IMR-90 (cell line): ENCODE measurements at regions not wholly inside any gene's neighbourhood (a gene's known extent, or its start where the extent isn't known, plus 50 kb on each side); places are given as distances from the start of the nearest gene placed in this dataset.

Experiments used
- ATAC-seq: fragments of 200-7000 bp; cut with Tn5 transposase; 2 replicates; pipeline ENCODE4 v1.9.1; 2020; ENCODE audit warnings: low read depth, mild to moderate bottlenecking, moderate library complexity
- BruUV-seq: library from RNA; stranded (reverse); fragments of 400-500 nt; replicated peaks from 2 replicates; lab custom pipeline; 2021; lab: Mats Ljungman, UMichigan
- CTCF ChIA-PET: fragments of 300-600 bp; formaldehyde crosslinking; extraction: SDS; loops from one replicate; lab custom pipeline; 2021; ENCODE audit warnings: antibody characterized with exemption; lab: Yijun Ruan, JAX
- POLR2A ChIA-PET: fragments of 300-600 bp; sonication (Branson Sonifier 250); formaldehyde crosslinking; loops from one replicate; lab custom pipeline; 2022; ENCODE audit warnings: antibody characterized with exemption; ENCODE audit not compliant: unreplicated experiment; lab: Charles Lee
- DNase-seq: peaks from one replicate; pipeline ENCODE4 v3.0.0; 2013
- H2AFZ ChIP-seq: replicated peaks from 2 replicates; pipeline ENCODE3; 2013; ENCODE audit warnings: low read length, mild to moderate bottlenecking; ENCODE audit not compliant: poor library complexity
- H2AK5ac ChIP-seq: 2 replicates; pipeline ENCODE4 v1.6.1; 2013; ENCODE audit warnings: low read depth, low read length, inconsistent platforms
- H2AK9ac ChIP-seq: replicated peaks from 2 replicates; pipeline ENCODE3; 2013; ENCODE audit warnings: mild to moderate bottlenecking, low read depth, low read length, moderate library complexity; ENCODE audit not compliant: poor library complexity
- H2BK120ac ChIP-seq: 2 replicates; pipeline ENCODE4 v1.6.1; 2013; ENCODE audit warnings: low read depth, low read length, inconsistent platforms
- H2BK15ac ChIP-seq: 3 replicates; pipeline ENCODE4 v1.6.1; 2013; ENCODE audit warnings: low read depth, low read length, inconsistent platforms
- H2BK20ac ChIP-seq: 2 replicates; pipeline ENCODE4 v1.6.1; 2013; ENCODE audit warnings: low read depth, mild to moderate bottlenecking, inconsistent platforms, low read length, moderate library complexity
- H2BK5ac ChIP-seq: 2 replicates; pipeline ENCODE4 v1.6.1; 2013; ENCODE audit warnings: mild to moderate bottlenecking, low read depth, low read length, inconsistent platforms; ENCODE audit not compliant: poor library complexity, severe bottlenecking
- H3K14ac ChIP-seq: replicated peaks from 2 replicates; pipeline ENCODE4 v1.6.1; 2013; ENCODE audit warnings: low read depth, low read length, inconsistent platforms
- H3K18ac ChIP-seq: 2 replicates; pipeline ENCODE4 v1.6.1; 2013; ENCODE audit warnings: low read depth, low read length, control low read depth
- H3K23ac ChIP-seq: 2 replicates; pipeline ENCODE4 v1.6.1; 2013; ENCODE audit warnings: low read depth, low read length, inconsistent platforms
- H3K27ac ChIP-seq: 2 replicates; pipeline ENCODE4 v1.5.1; 2013; ENCODE audit warnings: mild to moderate bottlenecking, control low read depth, low read length; ENCODE audit not compliant: insufficient read depth
- H3K27me3 ChIP-seq: 2 replicates; pipeline ENCODE4 v1.6.1; 2013; ENCODE audit warnings: low read length; ENCODE audit not compliant: control insufficient read depth, insufficient read depth
- H3K36me3 ChIP-seq: 2 replicates; pipeline ENCODE4 v1.6.1; 2013; ENCODE audit warnings: low read length, mixed read lengths; ENCODE audit not compliant: control insufficient read depth, insufficient read depth
- H3K4ac ChIP-seq: 2 replicates; pipeline ENCODE4 v1.6.1; 2013; ENCODE audit warnings: low read depth, low read length, inconsistent platforms
- H3K4me1 ChIP-seq: 2 replicates; pipeline ENCODE4 v1.6.1; 2013; ENCODE audit warnings: low read length, mixed read lengths; ENCODE audit not compliant: control insufficient read depth, insufficient read depth
- H3K4me2 ChIP-seq: 2 replicates; pipeline ENCODE4 v1.6.1; 2013; ENCODE audit warnings: low read depth, mild to moderate bottlenecking, control low read depth, low read length, moderate library complexity
- H3K4me3 ChIP-seq: 2 replicates; pipeline ENCODE4 v1.5.1; 2013; ENCODE audit warnings: low read depth, mild to moderate bottlenecking, control low read depth, low read length, moderate library complexity; ENCODE audit not compliant: insufficient read depth
- H3K56ac ChIP-seq: 2 replicates; pipeline ENCODE4 v1.6.1; 2013; ENCODE audit warnings: low read length, inconsistent platforms; ENCODE audit not compliant: insufficient read depth; ENCODE audit errors: extremely low read depth
- H3K79me1 ChIP-seq, 2 experiments: 2 replicates each; pipeline ENCODE4 v1.6.1; 2013; ENCODE audit warnings: low read length in 2 of 2, inconsistent platforms in 1 of 2, low read depth in 1 of 2
- H3K9ac ChIP-seq: 2 replicates; pipeline ENCODE4 v1.6.1; 2013; ENCODE audit warnings: low read depth, low read length, control low read depth
- H3K9me1 ChIP-seq: 2 replicates; pipeline ENCODE4 v1.6.1; 2013; ENCODE audit warnings: low read length, inconsistent platforms; ENCODE audit not compliant: insufficient read depth
- H3K9me3 ChIP-seq: 2 replicates; pipeline ENCODE4 v1.6.1; 2013; ENCODE audit warnings: low read length; ENCODE audit not compliant: control insufficient read depth, insufficient read depth
- H4K20me1 ChIP-seq: 2 replicates; pipeline ENCODE4 v1.6.1; 2013; ENCODE audit warnings: low read length, inconsistent platforms; ENCODE audit not compliant: insufficient read depth
- H4K5ac ChIP-seq: 2 replicates; pipeline ENCODE4 v1.6.1; 2013; ENCODE audit warnings: mild to moderate bottlenecking, low read depth, low read length, control low read depth
- H4K8ac ChIP-seq, 2 experiments: 2 replicates each; pipeline ENCODE4 v1.6.1; 2013; ENCODE audit warnings: low read depth in 2 of 2, low read length in 2 of 2, control low read depth in 1 of 2, inconsistent platforms in 1 of 2
- H4K91ac ChIP-seq: 2 replicates; pipeline ENCODE4 v1.6.1; 2013; ENCODE audit warnings: low read depth, low read length, inconsistent platforms; ENCODE audit not compliant: insufficient read depth
- BHLHE40 ChIP-seq: fragments of 150-350 bp; IDR thresholded peaks from 2 replicates; pipeline ENCODE4 v1.6.1; 2016; ENCODE audit warnings: mild to moderate bottlenecking, low read depth, low read length
- CEBPB ChIP-seq: IDR thresholded peaks from 2 replicates; pipeline ENCODE4 v1.6.1; 2012; ENCODE audit warnings: low read depth, low read length, improper control_type of control experiment
- CHD1 ChIP-seq: IDR thresholded peaks from 2 replicates; pipeline ENCODE4 v1.6.1; 2012; ENCODE audit warnings: low read depth, low read length, improper control_type of control experiment
- FOS ChIP-seq: fragments of 150-350 bp; IDR thresholded peaks from 2 replicates; pipeline ENCODE4 v1.6.1; 2016; ENCODE audit warnings: low read depth, low read length
- MAFK ChIP-seq: IDR thresholded peaks from 2 replicates; pipeline ENCODE4 v1.6.1; 2012; ENCODE audit warnings: low read depth, low read length, improper control_type of control experiment
- MAZ ChIP-seq: IDR thresholded peaks from 2 replicates; pipeline ENCODE4 v1.6.1; 2012; ENCODE audit warnings: low read depth, mild to moderate bottlenecking, low read length, improper control_type of control experiment, moderate library complexity, borderline replicate concordance
- MXI1 ChIP-seq: IDR thresholded peaks from 2 replicates; pipeline ENCODE4 v1.6.1; 2012; ENCODE audit warnings: low read depth, mild to moderate bottlenecking, low read length, moderate library complexity, borderline replicate concordance
- NFE2L2 ChIP-seq: fragments of 150-350 bp; IDR thresholded peaks from 2 replicates; pipeline ENCODE4 v1.6.1; 2016; ENCODE audit warnings: low read depth, mild to moderate bottlenecking, low read length
- POLR2A ChIP-seq: IDR thresholded peaks from 2 replicates; pipeline ENCODE4 v1.6.1; 2012; ENCODE audit warnings: mild to moderate bottlenecking, low read depth, low read length
- RAD21 ChIP-seq: IDR thresholded peaks from 2 replicates; pipeline ENCODE4 v1.6.1; 2012; ENCODE audit warnings: low read length, improper control_type of control experiment
- RCOR1 ChIP-seq: IDR thresholded peaks from 2 replicates; pipeline ENCODE4 v1.6.1; 2012; ENCODE audit warnings: mild to moderate bottlenecking, low read length, improper control_type of control experiment; ENCODE audit not compliant: insufficient replicate concordance
- RFX5 ChIP-seq: IDR thresholded peaks from 2 replicates; pipeline ENCODE4 v1.8.0; 2012; ENCODE audit warnings: low read depth, mild to moderate bottlenecking, low read length, moderate library complexity
- SMC3 ChIP-seq: fragments of 150-350 bp; IDR thresholded peaks from 2 replicates; pipeline ENCODE4 v1.6.1; 2016; ENCODE audit warnings: low read depth, mild to moderate bottlenecking, antibody characterized with exemption, low read length, moderate library complexity
- WGBS, 2 experiments: methylation state at CpG; one replicate each; pipeline versions ENCODE4 v1.1.5 to v1.1.7; 2013; ENCODE audit warnings: missing lambda C conversion rate in 2 of 2; ENCODE audit not compliant: insufficient read length in 1 of 2; ENCODE audit errors: extremely low coverage in 2 of 2; 5-methylcytosine and 5-hydroxymethylcytosine counted together
- dilution Hi-C: fragments of 300-500 bp; cut with HindIII; formaldehyde crosslinking; loops from one replicate; pipeline ENCODE4 v1.14.3; 2018; ENCODE audit warnings: low sequenced_read_pairs; ENCODE audit not compliant: unreplicated experiment
- in situ Hi-C: fragments of 300-500 bp; cut with MboI; formaldehyde crosslinking; loops from 3 replicates; pipeline ENCODE4 v1.14.3; 2019; ENCODE audit warnings: low sequenced_read_pairs, inconsistent platforms, mixed read lengths
- intact Hi-C: fragments of 100-400 bp; cut with micrococcal nuclease; formaldehyde crosslinking; loops from 2 replicates; pipeline ENCODE4 v1.10.0; 2022
- TF ChIP-seq, protein P1 (sequence below): conservative IDR thresholded peaks from 2 replicates; pipeline ENCODE4 v1.5.1; 2012; ENCODE audit warnings: mild to moderate bottlenecking, low read depth, low read length, improper control_type of control experiment
- TF ChIP-seq, protein P2 (sequence below): fragments of 150-350 bp; IDR thresholded peaks from 2 replicates; pipeline ENCODE4 v1.6.1; 2016; ENCODE audit warnings: low read depth, mild to moderate bottlenecking, low read length, moderate library complexity, borderline replicate concordance
- TF ChIP-seq, protein P3 (sequence below): fragments of 150-350 bp; IDR thresholded peaks from 2 replicates; pipeline ENCODE4 v1.6.1; 2017; ENCODE audit warnings: mild to moderate bottlenecking, antibody characterized with exemption, low read length, low read depth

DNA sequence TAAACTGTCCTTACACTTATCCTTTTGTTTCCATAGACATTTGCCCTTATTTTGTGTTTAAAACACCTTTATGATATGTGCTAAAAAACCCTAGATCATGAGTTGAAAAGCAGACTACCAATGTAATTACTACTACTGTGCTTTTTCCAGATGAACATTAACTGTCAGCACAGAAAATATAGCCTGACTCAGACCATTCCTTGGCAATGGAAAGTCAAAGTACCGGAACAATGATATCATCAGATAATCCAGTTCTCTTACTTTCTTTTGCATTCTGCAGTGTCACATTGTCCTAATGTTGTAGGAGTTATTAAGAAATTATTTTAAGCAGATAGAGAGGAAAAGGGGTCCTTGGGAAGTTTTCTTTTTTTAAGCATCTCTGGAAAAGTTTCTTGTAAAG is 1189.0 kb upstream of the FLRT2 start:
- WGBS, 2 experiments: no CpG with 5 or more reads among the region's 1 CpG
- intact Hi-C loops (no loop called here), in situ Hi-C loops (no loop called here), dilution Hi-C loops (no loop called here)
- H2BK15ac ChIP-seq: no peak overlapping the region
- ATAC-seq (peak; percentile 29; the same call in 1 of the 2 replicates), DNase-seq (peak; percentile 50)
- no peak overlapping the region for H2AK9ac ChIP-seq
- no TSS peak for BruUV-seq
- H3K79me1 ChIP-seq: no peaks in the 10 kb centered on the region
- no peak overlapping the region for H3K4me2 ChIP-seq
- no peaks in the 10 kb centered on the region for H4K20me1 ChIP-seq
- no peak overlapping the region for H4K5ac ChIP-seq
- H4K8ac ChIP-seq: no peak overlapping the region
- H2AK5ac ChIP-seq: no peak overlapping the region
- H3K9ac ChIP-seq: no peak overlapping the region
- TF ChIP-seq RCOR1 (no peak), MXI1 (no peak), POLR2A (no peak), CHD1 (no peak), RFX5 (no peak), BHLHE40 (no peak), SMC3 (no peak), MAZ (no peak), FOS (no peak), MAFK (no peak), CEBPB (no peak), RAD21 (no peak), NFE2L2 (no peak)
- TF ChIP-seq, protein P1, sequence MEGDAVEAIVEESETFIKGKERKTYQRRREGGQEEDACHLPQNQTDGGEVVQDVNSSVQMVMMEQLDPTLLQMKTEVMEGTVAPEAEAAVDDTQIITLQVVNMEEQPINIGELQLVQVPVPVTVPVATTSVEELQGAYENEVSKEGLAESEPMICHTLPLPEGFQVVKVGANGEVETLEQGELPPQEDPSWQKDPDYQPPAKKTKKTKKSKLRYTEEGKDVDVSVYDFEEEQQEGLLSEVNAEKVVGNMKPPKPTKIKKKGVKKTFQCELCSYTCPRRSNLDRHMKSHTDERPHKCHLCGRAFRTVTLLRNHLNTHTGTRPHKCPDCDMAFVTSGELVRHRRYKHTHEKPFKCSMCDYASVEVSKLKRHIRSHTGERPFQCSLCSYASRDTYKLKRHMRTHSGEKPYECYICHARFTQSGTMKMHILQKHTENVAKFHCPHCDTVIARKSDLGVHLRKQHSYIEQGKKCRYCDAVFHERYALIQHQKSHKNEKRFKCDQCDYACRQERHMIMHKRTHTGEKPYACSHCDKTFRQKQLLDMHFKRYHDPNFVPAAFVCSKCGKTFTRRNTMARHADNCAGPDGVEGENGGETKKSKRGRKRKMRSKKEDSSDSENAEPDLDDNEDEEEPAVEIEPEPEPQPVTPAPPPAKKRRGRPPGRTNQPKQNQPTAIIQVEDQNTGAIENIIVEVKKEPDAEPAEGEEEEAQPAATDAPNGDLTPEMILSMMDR: no peak
- TF ChIP-seq, protein P2, sequence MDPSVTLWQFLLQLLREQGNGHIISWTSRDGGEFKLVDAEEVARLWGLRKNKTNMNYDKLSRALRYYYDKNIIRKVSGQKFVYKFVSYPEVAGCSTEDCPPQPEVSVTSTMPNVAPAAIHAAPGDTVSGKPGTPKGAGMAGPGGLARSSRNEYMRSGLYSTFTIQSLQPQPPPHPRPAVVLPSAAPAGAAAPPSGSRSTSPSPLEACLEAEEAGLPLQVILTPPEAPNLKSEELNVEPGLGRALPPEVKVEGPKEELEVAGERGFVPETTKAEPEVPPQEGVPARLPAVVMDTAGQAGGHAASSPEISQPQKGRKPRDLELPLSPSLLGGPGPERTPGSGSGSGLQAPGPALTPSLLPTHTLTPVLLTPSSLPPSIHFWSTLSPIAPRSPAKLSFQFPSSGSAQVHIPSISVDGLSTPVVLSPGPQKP: no peak
- TF ChIP-seq, protein P3, sequence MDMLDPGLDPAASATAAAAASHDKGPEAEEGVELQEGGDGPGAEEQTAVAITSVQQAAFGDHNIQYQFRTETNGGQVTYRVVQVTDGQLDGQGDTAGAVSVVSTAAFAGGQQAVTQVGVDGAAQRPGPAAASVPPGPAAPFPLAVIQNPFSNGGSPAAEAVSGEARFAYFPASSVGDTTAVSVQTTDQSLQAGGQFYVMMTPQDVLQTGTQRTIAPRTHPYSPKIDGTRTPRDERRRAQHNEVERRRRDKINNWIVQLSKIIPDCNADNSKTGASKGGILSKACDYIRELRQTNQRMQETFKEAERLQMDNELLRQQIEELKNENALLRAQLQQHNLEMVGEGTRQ: no peak
- no peak overlapping the region for H3K23ac ChIP-seq
- ChIA-PET CTCF (no interaction called here), POLR2A (no interaction called here)
- H3K14ac ChIP-seq: no peak overlapping the region
- no peaks in the 10 kb centered on the region for H3K27me3 ChIP-seq
- H3K18ac ChIP-seq: no peak overlapping the region
- no peak overlapping the region for H3K27ac ChIP-seq
- H3K9me1 ChIP-seq: no peaks in the 10 kb centered on the region
- H3K4me1 ChIP-seq: no peaks in the 10 kb centered on the region
- peaks cover 4% of the 10 kb centered on the region for H3K9me3 ChIP-seq
- H2BK20ac ChIP-seq: no peak overlapping the region
- no peak overlapping the region for H4K91ac ChIP-seq
- no peak overlapping the region for H3K4me3 ChIP-seq
- no peaks in the 10 kb centered on the region for H3K36me3 ChIP-seq
- no peak overlapping the region for H2BK120ac ChIP-seq
- H2AFZ ChIP-seq: no peak overlapping the region
- no peak overlapping the region for H3K56ac ChIP-seq
- H2BK5ac ChIP-seq: no peak overlapping the region
- H3K4ac ChIP-seq: no peak overlapping the region
